Panc1 (cell line): ENCODE measurements at regions not wholly inside any gene's neighbourhood (a gene's known extent, or its start where the extent isn't known, plus 50 kb on each side); places are given as distances from the start of the nearest gene placed in this dataset.

Experiments used
- CTCF ChIP-seq: fragments of 450-650 bp; IDR thresholded peaks from 2 replicates; pipeline ENCODE4 v1.5.1; 2017; ENCODE audit warnings: mild to moderate bottlenecking
- REST ChIP-seq, 2 experiments: IDR thresholded peaks; 2 replicates each; pipeline ENCODE4 v1.6.1; 2011 to 2012; ENCODE audit warnings: low read depth in 2 of 2, control low read depth in 1 of 2, low read length in 1 of 2, mild to moderate bottlenecking in 1 of 2, moderate library complexity in 1 of 2; ENCODE audit not compliant: insufficient read depth in 1 of 2
- SIN3A ChIP-seq: IDR thresholded peaks from 2 replicates; pipeline ENCODE4 v1.6.1; 2012; ENCODE audit warnings: low read depth, mild to moderate bottlenecking, low read length, moderate library complexity, borderline replicate concordance; ENCODE audit not compliant: insufficient read depth

GRCh38 chr18:78571831-78572347 lies 407.7 kb upstream of the SALL3 start:
- TF ChIP-seq REST (IDR thresholded peaks at IDR 0.05; ENCODE audit: insufficient read depth in 1 of 2, low read depth in 2 of 2, low read length in 1 of 2) (no peak), CTCF (no peak), SIN3A (no peak)
